GM12878 (cell line): ENCODE measurements at regions not wholly inside any gene's neighbourhood (a gene's known extent, or its start where the extent isn't known, plus 50 kb on each side); places are given as distances from the start of the nearest gene placed in this dataset.

Experiments used
- ATF2 ChIP-seq: IDR thresholded peaks from 2 replicates; pipeline ENCODE4 v1.6.1; 2012; ENCODE audit warnings: low read length, inconsistent platforms
- ATF3 ChIP-seq: IDR thresholded peaks from 2 replicates; pipeline ENCODE4 v1.6.1; 2011; ENCODE audit warnings: low read depth, mild to moderate bottlenecking, low read length, moderate library complexity, borderline replicate concordance; ENCODE audit errors: extremely low read depth
- EP300 ChIP-seq, 2 experiments: fragments of 150-350 bp in 1 of 2; IDR thresholded peaks; 2 replicates each; pipeline ENCODE4 v1.6.1; 2011 to 2012; ENCODE audit warnings: low read depth in 2 of 2, low read length in 2 of 2, borderline replicate concordance in 1 of 2, improper control_type of control experiment in 1 of 2, inconsistent platforms in 1 of 2; ENCODE audit not compliant: control insufficient read depth in 1 of 2
- POLR2A ChIP-seq: IDR thresholded peaks from 2 replicates; pipeline ENCODE4 v1.6.1; 2011; ENCODE audit warnings: low read depth, mild to moderate bottlenecking, low read length
- SREBF2 ChIP-seq: IDR thresholded peaks from 2 replicates; pipeline ENCODE4 v1.6.1; 2012; ENCODE audit warnings: mild to moderate bottlenecking, low read length

DNA sequence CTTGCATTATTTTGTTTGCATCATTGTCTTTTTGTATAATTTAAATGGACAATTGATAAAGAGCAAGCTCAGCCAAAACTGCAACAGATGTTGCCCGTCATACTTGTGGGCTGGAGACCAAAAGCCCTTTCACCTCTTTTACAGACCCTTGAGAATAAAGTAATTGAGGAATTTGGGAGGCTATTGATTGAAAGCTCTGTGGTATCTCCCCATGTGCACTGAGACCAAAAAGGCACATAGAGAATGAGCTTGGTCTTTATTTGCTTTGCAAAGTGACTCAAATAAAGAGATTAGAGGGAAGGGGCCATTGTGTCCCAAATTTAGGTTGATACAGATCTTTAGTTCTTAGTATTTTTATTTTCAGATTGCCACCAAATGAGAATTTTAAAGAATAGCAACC lies 617.6 kb downstream of the TRHDE start:
- TF ChIP-seq EP300 (IDR thresholded peaks at IDR 0.05; ENCODE audit: borderline replicate concordance in 1 of 2, control insufficient read depth in 1 of 2, low read depth in 2 of 2, low read length in 2 of 2) (no peak), ATF2 (no peak), POLR2A (no peak), ATF3 (no peak), SREBF2 (no peak)
